ENCODE measurements at regions not wholly inside any gene's neighbourhood (a gene's known extent, or its start where the extent isn't known, plus 50 kb on each side); places are given as distances from the start of the nearest gene placed in this dataset.

GRCh38 chr11:80157447-80157846, 716.6 kb upstream of the TENM4 start:
- Histone ChIP-seq H3K36me3 (ENCODE audit: insufficient read depth, low read length) (no peaks in the 10 kb centered on the region), H3K4me3 (ENCODE audit: low read length in 2 of 2) (no peak overlapping the region), H3K27ac (ENCODE audit: low read depth, low read length) (no peak overlapping the region), H3K4me1 (ENCODE audit: insufficient read depth, low read length) (no peaks in the 10 kb centered on the region), H3K9me3 (ENCODE audit: control insufficient read depth in 1 of 2, low read length in 2 of 2) (no peaks in the 10 kb centered on the region), H3K27me3 (ENCODE audit: insufficient read depth, low read length) (no peaks in the 10 kb centered on the region)
- Mint-ChIP-seq H3K27ac (no peak overlapping the region), H3K4me3 (no peak overlapping the region), H3K9me3 (peaks cover 0 to 10% (median 3%) of the 10 kb centered on the region in 8 donors), H3K4me1 (no peaks in the 10 kb centered on the region), H3K27me3 (no peaks in the 10 kb centered on the region), H3K36me3 (no peaks in the 10 kb centered on the region)
- intact Hi-C loops (cut with micrococcal nuclease): no loop called here
- POLR2A ChIA-PET (ENCODE audit: partially characterized antibody): no interaction called here
- CTCF ChIA-PET (ENCODE audit: partially characterized antibody): no interaction called here
- no peak for DNase-seq

- Mint-ChIP-seq H3K27me3 (no peaks in the 10 kb centered on the region), H3K4me1 (no peaks in the 10 kb centered on the region), H3K27ac (no peak overlapping the region), H3K4me3 (no peak overlapping the region), H3K9me3 (peaks cover 0 to 11% (median 6%) of the 10 kb centered on the region in 8 donors), H3K36me3 (no peaks in the 10 kb centered on the region)
- no peaks in the 10 kb centered on the region for H3K27me3 ChIP-seq (ENCODE audit: insufficient read depth, low read length)
- no peaks in the 10 kb centered on the region for H3K36me3 ChIP-seq (ENCODE audit: insufficient read depth, low read length)
- CTCF ChIA-PET (ENCODE audit: partially characterized antibody): no interaction called here
- H3K4me3 ChIP-seq (ENCODE audit: low read length in 2 of 2): no peak overlapping the region
- no peak for DNase-seq
- no peak overlapping the region for H3K27ac ChIP-seq (ENCODE audit: low read depth, low read length)
- H3K9me3 ChIP-seq (ENCODE audit: control insufficient read depth in 1 of 2, low read length in 2 of 2): no peaks in the 10 kb centered on the region
- POLR2A ChIA-PET (ENCODE audit: partially characterized antibody): no interaction called here
- intact Hi-C loops (cut with micrococcal nuclease): no loop called here
- H3K4me1 ChIP-seq (ENCODE audit: insufficient read depth, low read length): no peaks in the 10 kb centered on the region
Measured at GRCh38 chr11:80156062-80156461, 715.2 kb upstream of the TENM4 start.

GRCh38 chr11:80155412-80156017, 714.7 kb upstream of the TENM4 start:
- no peak overlapping the region for H3K27ac Mint-ChIP-seq
- no peaks in the 10 kb centered on the region for H3K9me3 ChIP-seq (ENCODE audit: control insufficient read depth in 1 of 2, low read length in 2 of 2)
- DNase-seq: no peak
- no peak overlapping the region for H3K4me3 Mint-ChIP-seq
- POLR2A ChIA-PET (ENCODE audit: partially characterized antibody): no interaction called here
- no peaks in the 10 kb centered on the region for H3K27me3 Mint-ChIP-seq
- intact Hi-C loops (cut with micrococcal nuclease): no loop called here
- H3K4me3 ChIP-seq (ENCODE audit: low read length in 2 of 2): no peak overlapping the region
- no peaks in the 10 kb centered on the region for H3K27me3 ChIP-seq (ENCODE audit: insufficient read depth, low read length)
- no peaks in the 10 kb centered on the region for H3K4me1 Mint-ChIP-seq
- no peaks in the 10 kb centered on the region for H3K4me1 ChIP-seq (ENCODE audit: insufficient read depth, low read length)
- no peak overlapping the region for H3K27ac ChIP-seq (ENCODE audit: low read depth, low read length)
- no peaks in the 10 kb centered on the region for H3K36me3 ChIP-seq (ENCODE audit: insufficient read depth, low read length)
- H3K9me3 Mint-ChIP-seq: peaks cover 0 to 11% (median 6%) of the 10 kb centered on the region in 8 donors
- CTCF ChIA-PET (ENCODE audit: partially characterized antibody): no interaction called here
- H3K36me3 Mint-ChIP-seq: no peaks in the 10 kb centered on the region

- H3K27ac Mint-ChIP-seq: no peak overlapping the region
- H3K4me3 ChIP-seq (ENCODE audit: low read length in 2 of 2): no peak overlapping the region
- H3K36me3 Mint-ChIP-seq: no peaks in the 10 kb centered on the region
- no peaks in the 10 kb centered on the region for H3K27me3 ChIP-seq (ENCODE audit: insufficient read depth, low read length)
- H3K4me1 Mint-ChIP-seq: no peaks in the 10 kb centered on the region
- CTCF ChIA-PET (ENCODE audit: partially characterized antibody): no interaction called here
- intact Hi-C loops (cut with micrococcal nuclease): no loop called here
- H3K9me3 Mint-ChIP-seq: peaks cover 0 to 12% (median 4%) of the 10 kb centered on the region in 8 donors
- H3K4me3 Mint-ChIP-seq: no peak overlapping the region
- H3K27me3 Mint-ChIP-seq: no peaks in the 10 kb centered on the region
- POLR2A ChIA-PET (ENCODE audit: partially characterized antibody): no interaction called here
- DNase-seq: no peak
- no peaks in the 10 kb centered on the region for H3K4me1 ChIP-seq (ENCODE audit: insufficient read depth, low read length)
- H3K9me3 ChIP-seq (ENCODE audit: control insufficient read depth in 1 of 2, low read length in 2 of 2): no peaks in the 10 kb centered on the region
- H3K36me3 ChIP-seq (ENCODE audit: insufficient read depth, low read length): no peaks in the 10 kb centered on the region
- no peak overlapping the region for H3K27ac ChIP-seq (ENCODE audit: low read depth, low read length)
Measured at GRCh38 chr11:80146232-80146631, 705.4 kb upstream of the TENM4 start.

- intact Hi-C loops (cut with micrococcal nuclease): no loop called here
- no peaks in the 10 kb centered on the region for H3K4me1 ChIP-seq (ENCODE audit: insufficient read depth, low read length)
- H3K4me3 ChIP-seq (ENCODE audit: low read length in 2 of 2): no peak overlapping the region
- CTCF ChIA-PET (ENCODE audit: partially characterized antibody): no interaction called here
- no peak overlapping the region for H3K27ac ChIP-seq (ENCODE audit: low read depth, low read length)
- H3K9me3 Mint-ChIP-seq: peaks cover 0 to 15% (median 6%) of the 10 kb centered on the region in 8 donors
- no peak overlapping the region for H3K4me3 Mint-ChIP-seq
- no peaks in the 10 kb centered on the region for H3K27me3 Mint-ChIP-seq
- H3K4me1 Mint-ChIP-seq: no peaks in the 10 kb centered on the region
- no peaks in the 10 kb centered on the region for H3K9me3 ChIP-seq (ENCODE audit: control insufficient read depth in 1 of 2, low read length in 2 of 2)
- POLR2A ChIA-PET (ENCODE audit: partially characterized antibody): no interaction called here
- no peaks in the 10 kb centered on the region for H3K36me3 Mint-ChIP-seq
- DNase-seq: no peak
- no peak overlapping the region for H3K27ac Mint-ChIP-seq
- H3K27me3 ChIP-seq (ENCODE audit: insufficient read depth, low read length): no peaks in the 10 kb centered on the region
- H3K36me3 ChIP-seq (ENCODE audit: insufficient read depth, low read length): no peaks in the 10 kb centered on the region
Measured at GRCh38 chr11:80144897-80145594, 704.2 kb upstream of the TENM4 start.

- DNase-seq: no peak
- no peaks in the 10 kb centered on the region for H3K36me3 ChIP-seq (ENCODE audit: insufficient read depth, low read length)
- H3K27ac Mint-ChIP-seq: no peak overlapping the region
- ChIA-PET POLR2A (ENCODE audit: partially characterized antibody) (no interaction called here), CTCF (ENCODE audit: partially characterized antibody) (no interaction called here)
- peaks cover 0 to 18% (median 7%) of the 10 kb centered on the region in 8 donors for H3K9me3 Mint-ChIP-seq
- H3K27me3 Mint-ChIP-seq: no peaks in the 10 kb centered on the region
- H3K4me3 ChIP-seq (ENCODE audit: low read length in 2 of 2): no peak overlapping the region
- H3K4me1 Mint-ChIP-seq: no peaks in the 10 kb centered on the region
- H3K4me1 ChIP-seq (ENCODE audit: insufficient read depth, low read length): no peaks in the 10 kb centered on the region
- no peak overlapping the region for H3K27ac ChIP-seq (ENCODE audit: low read depth, low read length)
- no peaks in the 10 kb centered on the region for H3K36me3 Mint-ChIP-seq
- intact Hi-C loops (cut with micrococcal nuclease): no loop called here
- no peaks in the 10 kb centered on the region for H3K9me3 ChIP-seq (ENCODE audit: control insufficient read depth in 1 of 2, low read length in 2 of 2)
- H3K4me3 Mint-ChIP-seq: no peak overlapping the region
- no peaks in the 10 kb centered on the region for H3K27me3 ChIP-seq (ENCODE audit: insufficient read depth, low read length)
Measured at GRCh38 chr11:80136991-80137390, 696.2 kb upstream of the TENM4 start.

GRCh38 chr11:80129396-80129795, 688.6 kb upstream of the TENM4 start:
- Mint-ChIP-seq H3K4me1 (no peaks in the 10 kb centered on the region), H3K36me3 (no peaks in the 10 kb centered on the region), H3K27ac (no peak overlapping the region), H3K9me3 (peaks cover 0 to 8% (median 4%) of the 10 kb centered on the region in 8 donors), H3K4me3 (no peak overlapping the region), H3K27me3 (peaks cover 0 to 2% of the 10 kb centered on the region in 2 donors)
- intact Hi-C loops (cut with micrococcal nuclease): no loop called here
- Histone ChIP-seq H3K4me1 (ENCODE audit: insufficient read depth, low read length) (no peaks in the 10 kb centered on the region), H3K27me3 (ENCODE audit: insufficient read depth, low read length) (no peaks in the 10 kb centered on the region), H3K27ac (ENCODE audit: low read depth, low read length) (no peak overlapping the region), H3K36me3 (ENCODE audit: insufficient read depth, low read length) (no peaks in the 10 kb centered on the region), H3K4me3 (ENCODE audit: low read length in 2 of 2) (no peak overlapping the region), H3K9me3 (ENCODE audit: control insufficient read depth in 1 of 2, low read length in 2 of 2) (no peaks in the 10 kb centered on the region)
- POLR2A ChIA-PET (ENCODE audit: partially characterized antibody): no interaction called here
- CTCF ChIA-PET (ENCODE audit: partially characterized antibody): no interaction called here
- DNase-seq: no peak

Measured in CD4-positive, alpha-beta memory T cell (primary cell).